Bronchial epithelial cell (primary cell): ENCODE measurements at regions not wholly inside any gene's neighbourhood (a gene's known extent, or its start where the extent isn't known, plus 50 kb on each side); places are given as distances from the start of the nearest gene placed in this dataset.

ENCODE experiments used
- DNase-seq: peaks from one replicate; pipeline ENCODE4 v3.0.0-alpha.2; 2010; ENCODE audit warnings: low read depth
- FAIRE-seq: peaks from 2 replicates; lab custom pipeline; 2011; peaks lifted over from hg19 to GRCh38; lab: Jason Lieb, UNC
- H3K27me3 ChIP-seq: 2 replicates; pipeline ENCODE4 v1.5.1; 2011; ENCODE audit warnings: low read length; ENCODE audit not compliant: control insufficient read depth, insufficient read depth
- H3K36me3 ChIP-seq: 2 replicates; pipeline ENCODE4 v1.5.1; 2011; ENCODE audit warnings: low read length; ENCODE audit not compliant: control insufficient read depth, insufficient read depth
- H3K4me3 ChIP-seq: 2 replicates; pipeline ENCODE4 v1.5.1; 2011; ENCODE audit warnings: mild to moderate bottlenecking, low read depth, low read length, control low read depth
- CTCF ChIP-seq: IDR thresholded peaks from 2 replicates; pipeline ENCODE4 v1.5.1; 2011; ENCODE audit warnings: mild to moderate bottlenecking, moderate library complexity, low read length, control low read depth, inconsistent platforms; ENCODE audit not compliant: insufficient read depth, severe bottlenecking

DNA sequence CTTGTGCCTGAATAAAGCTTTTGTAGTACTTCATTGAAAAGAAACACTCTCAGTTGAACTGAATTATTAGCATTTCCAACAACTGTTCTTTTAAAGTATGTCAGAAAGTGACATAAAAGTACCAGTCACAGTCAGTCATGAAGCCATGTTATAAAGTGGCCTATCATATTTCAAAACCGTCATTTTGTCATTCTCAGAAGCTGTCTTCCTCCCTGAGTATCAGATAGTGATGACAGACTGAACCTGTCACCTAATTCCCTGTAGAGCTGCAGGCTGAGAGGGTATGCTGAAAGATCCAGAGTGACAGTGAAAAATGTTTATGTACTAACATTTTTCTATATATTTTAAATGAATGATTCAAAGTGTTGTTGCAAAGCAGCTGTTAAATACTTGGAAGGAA is 1121.7 kb upstream of the PRMT6 start:
- Histone ChIP-seq H3K4me3 (no peak overlapping the region), H3K27me3 (no peaks in the 10 kb centered on the region), H3K36me3 (no peaks in the 10 kb centered on the region)
- no peak for TF ChIP-seq CTCF
- no peak for DNase-seq
- no peak for FAIRE-seq

DNA sequence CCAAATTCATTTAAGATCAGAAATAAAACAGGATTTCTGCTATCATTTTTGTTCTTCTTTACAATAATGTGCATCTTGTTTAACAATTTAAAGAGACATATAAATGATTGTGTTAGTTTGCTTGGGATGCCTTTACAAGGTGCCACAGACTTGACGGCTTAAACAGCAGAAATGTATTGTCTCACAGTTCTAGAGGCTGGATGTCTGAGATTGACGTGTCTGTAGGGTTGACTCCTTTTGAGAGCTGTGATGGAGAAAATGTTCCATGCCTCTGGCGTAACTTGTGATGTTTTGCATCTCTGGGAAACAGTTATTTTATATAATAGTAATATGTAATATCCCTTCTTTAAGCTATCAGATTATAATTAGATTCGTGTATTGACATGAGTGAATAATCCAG is 1091.6 kb upstream of the PRMT6 start:
- DNase-seq = no peak
- no peaks in the 10 kb centered on the region for H3K36me3 ChIP-seq
- H3K27me3 ChIP-seq = no peaks in the 10 kb centered on the region
- no peak overlapping the region for H3K4me3 ChIP-seq
- TF ChIP-seq CTCF = no peak
- no peak for FAIRE-seq

- no peak overlapping the region for H3K4me3 ChIP-seq
- H3K36me3 ChIP-seq = no peaks in the 10 kb centered on the region
- FAIRE-seq (no peak), DNase-seq (no peak)
- TF ChIP-seq CTCF = no peak
- H3K27me3 ChIP-seq = no peaks in the 10 kb centered on the region
Measured at GRCh38 chr1:105997516-105997915, 1059.0 kb upstream of the PRMT6 start.

GRCh38 chr1:106022312-106022902 is 1034.1 kb upstream of the PRMT6 start:
- peak; percentile 1 for TF ChIP-seq CTCF
- H3K36me3 ChIP-seq = no peaks in the 10 kb centered on the region
- no peak for FAIRE-seq
- no peak overlapping the region for H3K4me3 ChIP-seq
- peak; percentile 30 for DNase-seq
- H3K27me3 ChIP-seq = no peaks in the 10 kb centered on the region

DNA sequence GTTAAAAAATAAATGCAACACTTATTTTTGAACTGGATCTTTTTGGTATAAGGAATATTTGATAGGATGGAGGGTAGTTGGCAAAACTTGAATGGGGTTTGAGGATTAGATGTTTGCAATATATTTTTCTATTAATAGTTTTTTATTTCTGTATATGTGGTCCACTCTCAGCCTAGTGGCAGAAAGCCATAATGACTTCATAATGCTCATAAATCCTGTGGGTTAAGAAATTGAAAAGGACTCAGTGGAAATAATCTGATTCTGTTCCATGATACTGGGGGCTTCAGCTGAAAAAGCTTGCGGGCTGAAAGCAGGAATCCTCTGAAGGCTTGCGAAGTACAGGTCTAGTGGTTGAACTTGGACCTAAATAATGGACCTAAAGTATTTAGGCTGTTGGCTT is 1028.6 kb upstream of the PRMT6 start:
- no peak for FAIRE-seq
- no peak for TF ChIP-seq CTCF

DNA sequence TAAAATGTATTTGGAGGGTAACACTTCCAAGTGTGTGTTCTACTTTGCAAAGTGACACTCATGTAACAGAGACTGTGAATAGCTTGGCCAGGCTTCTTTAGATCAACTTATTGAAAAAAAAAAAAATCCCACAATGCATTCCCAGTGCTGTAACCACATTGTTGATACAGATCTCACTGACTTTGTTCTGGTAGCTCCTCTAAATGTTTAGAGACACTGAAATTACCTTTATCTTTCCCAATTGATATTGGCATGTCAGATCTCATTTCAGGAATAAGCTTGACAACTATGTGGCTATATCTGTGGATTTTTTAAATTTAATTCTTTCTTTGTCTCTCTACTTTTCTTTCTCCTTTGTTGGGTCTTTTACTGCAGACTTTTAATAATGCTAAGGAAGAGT is 1018.9 kb upstream of the PRMT6 start:
- Histone ChIP-seq H3K36me3 (no peaks in the 10 kb centered on the region), H3K4me3 (no peak overlapping the region), H3K27me3 (no peaks in the 10 kb centered on the region)
- no peak for TF ChIP-seq CTCF
- DNase-seq (no peak), FAIRE-seq (no peak)

More for the DNA sequence above, 1028.6 kb upstream of the PRMT6 start:
- no peaks in the 10 kb centered on the region for H3K27me3 ChIP-seq
- no peak overlapping the region for H3K4me3 ChIP-seq
- DNase-seq = no peak
- H3K36me3 ChIP-seq = no peaks in the 10 kb centered on the region
